HCT116 (cell line): ENCODE measurements at regions not wholly inside any gene's neighbourhood (a gene's known extent, or its start where the extent isn't known, plus 50 kb on each side); places are given as distances from the start of the nearest gene placed in this dataset.

ENCODE experiments used
- ATAC-seq: fragments of 200-7000 bp; cut with Tn5 transposase; 2 replicates; pipeline ENCODE4 v1.9.1; 2020; ENCODE audit warnings: mild to moderate bottlenecking, moderate library complexity
- BruUV-seq: library from RNA; stranded (reverse); fragments of 400-500 nt; replicated peaks from 2 replicates; lab custom pipeline; 2021; lab: Mats Ljungman, UMichigan
- CTCF ChIA-PET: fragments of 300-600 bp; sonication (Branson Sonifier 250); formaldehyde crosslinking; loops from one replicate; lab custom pipeline; 2021; ENCODE audit warnings: antibody characterized with exemption; lab: Charles Lee
- POLR2A ChIA-PET: fragments of 300-600, 350-600 bp; sonication (Branson Sonifier 250); formaldehyde crosslinking; loops from one replicate; lab custom pipeline; 2021; ENCODE audit warnings: antibody characterized with exemption; lab: Charles Lee
- RAD21 ChIA-PET, 2 experiments: fragments of 300-600 bp; sonication (Branson Sonifier 250); formaldehyde crosslinking; loops; one replicate each; lab custom pipeline; 2023; ENCODE audit warnings: low total read pairs in 2 of 2; ENCODE audit not compliant: uncharacterized antibody in 2 of 2, unreplicated experiment in 2 of 2, low non-redundant PET in 1 of 2; lab: Charles Lee
- DNase-seq: peaks from one replicate; pipeline ENCODE4 v3.0.0-alpha.2; 2010; ENCODE audit warnings: low read depth, low spot score
- H2AFZ ChIP-seq: fragments of 200-600 bp; shearing (Covaris generic), sonication (generic); 2 replicates; pipeline ENCODE4 v1.6.1; 2017; ENCODE audit warnings: low read depth, mixed run types, mixed read lengths, antibody characterized with exemption, low read length; ENCODE audit not compliant: poor library complexity, severe bottlenecking
- H3K27ac ChIP-seq: 2 replicates; pipeline ENCODE4 v1.5.1; 2012; ENCODE audit warnings: low read depth, low read length
- H3K27me3 ChIP-seq: fragments of 200-600 bp; sonication (generic); 2 replicates; pipeline ENCODE4 v1.6.1; 2016; ENCODE audit warnings: mixed run types, low read length, mixed read lengths; ENCODE audit not compliant: insufficient read depth
- H3K36me3 ChIP-seq, 2 experiments: fragments of 200-500 bp in 1 of 2; fragments of 200-600 bp in 1 of 2; sonication (Bioruptor generic) in 1 of 2; sonication (generic) in 1 of 2; 2 replicates each; pipeline versions ENCODE4 v1.5.1 to v1.6.1; 2014 to 2016; ENCODE audit warnings: low read length in 2 of 2, inconsistent platforms in 1 of 2, mixed read lengths in 1 of 2, mixed run types in 1 of 2; ENCODE audit not compliant: insufficient read depth in 2 of 2, control insufficient read depth in 1 of 2
- H3K4me1 ChIP-seq, 2 experiments: fragments of 200-600 bp in 1 of 2; sonication (generic) in 1 of 2; 2 replicates each; pipeline versions ENCODE4 v1.5.1 to v1.6.1; 2012 to 2017; ENCODE audit warnings: low read length in 2 of 2, inconsistent platforms in 1 of 2, mild to moderate bottlenecking in 1 of 2, mixed read lengths in 1 of 2, mixed run types in 1 of 2, moderate library complexity in 1 of 2; ENCODE audit not compliant: insufficient read depth in 2 of 2, control insufficient read depth in 1 of 2
- H3K4me2 ChIP-seq: fragments of 200-600 bp; sonication (generic); 2 replicates; pipeline ENCODE4 v1.6.1; 2017; ENCODE audit warnings: mixed run types, low read length, mixed read lengths
- H3K4me3 ChIP-seq, 2 experiments: fragments of 200-600 bp in 1 of 2; sonication (generic) in 1 of 2; replicated peaks in 1 of 2; 2 replicates each; pipeline ENCODE4 v1.5.1; 2011 to 2016; ENCODE audit warnings: low read length in 2 of 2, control low read depth in 1 of 2, low read depth in 1 of 2, mild to moderate bottlenecking in 1 of 2, mixed read lengths in 1 of 2, mixed run types in 1 of 2
- H3K79me2 ChIP-seq: fragments of 200-600 bp; sonication (generic); 2 replicates; pipeline ENCODE4 v1.6.1; 2017; ENCODE audit warnings: mild to moderate bottlenecking, mixed run types, low read length, moderate library complexity, mixed read lengths; ENCODE audit not compliant: insufficient read depth
- H3K9ac ChIP-seq: fragments of 200-600 bp; sonication (generic); 2 replicates; pipeline ENCODE4 v1.6.1; 2016; ENCODE audit warnings: low read length, mixed read lengths
- H3K9me2 ChIP-seq: fragments of 200-600 bp; sonication (generic), shearing (Covaris generic); 2 replicates; pipeline ENCODE4 v1.6.1; 2017; ENCODE audit warnings: mixed run types, mild to moderate bottlenecking, moderate library complexity; ENCODE audit not compliant: insufficient read depth
- H3K9me3 ChIP-seq, 2 experiments: fragments of 200-500 bp in 1 of 2; fragments of 200-600 bp in 1 of 2; sonication (Bioruptor generic) in 1 of 2; sonication (generic) in 1 of 2; 2 replicates each; pipeline ENCODE4 v1.6.1; 2014 to 2017; ENCODE audit warnings: low read length in 2 of 2, mixed read lengths in 2 of 2, inconsistent platforms in 1 of 2, low read depth in 1 of 2, mild to moderate bottlenecking in 1 of 2, mixed run types in 1 of 2, moderate library complexity in 1 of 2; ENCODE audit not compliant: control insufficient read depth in 1 of 2, insufficient read depth in 1 of 2
- H4K20me1 ChIP-seq: fragments of 200-600 bp; sonication (generic), shearing (Covaris generic); 2 replicates; pipeline ENCODE4 v1.6.1; 2017; ENCODE audit warnings: mixed run types, mild to moderate bottlenecking, moderate library complexity; ENCODE audit not compliant: insufficient read depth
- CEBPB ChIP-seq: IDR thresholded peaks from 2 replicates; pipeline ENCODE4 v1.6.1; 2012; ENCODE audit warnings: low read depth
- EZH2phosphoT487 ChIP-seq: fragments of 200-600 bp; IDR thresholded peaks from 2 replicates; pipeline ENCODE4 v1.6.1; 2018; ENCODE audit warnings: antibody characterized with exemption, borderline replicate concordance
- RAD21 ChIP-seq: IDR thresholded peaks from 2 replicates; pipeline ENCODE4 v1.6.1; 2012; ENCODE audit warnings: low read depth, mild to moderate bottlenecking
- SIN3A ChIP-seq: IDR thresholded peaks from 2 replicates; pipeline ENCODE4 v1.6.1; 2012; ENCODE audit warnings: low read depth
- SP1 ChIP-seq: IDR thresholded peaks from 2 replicates; pipeline ENCODE4 v1.6.1; 2012; ENCODE audit warnings: low read depth
- ZFX ChIP-seq: fragments of 450-650 bp; IDR thresholded peaks from 2 replicates; pipeline ENCODE4 v1.6.1; 2017
- intact Hi-C: fragments of 100-400 bp; cut with micrococcal nuclease; formaldehyde crosslinking; loops from 2 replicates; pipeline ENCODE4 v1.10.0; 2022
- TF ChIP-seq, protein P1 (sequence below), 3 experiments: fragments of 200-600 bp in 1 of 3; sonication (generic) in 1 of 3; IDR thresholded peaks in 2 of 3; conservative IDR thresholded peaks in 1 of 3; 2 replicates each; pipeline ENCODE4 v1.5.1; 2012 to 2017; ENCODE audit warnings: low read depth in 2 of 3, low read length in 2 of 3, antibody characterized with exemption in 1 of 3, borderline replicate concordance in 1 of 3, control low read depth in 1 of 3, mild to moderate bottlenecking in 1 of 3, mixed read lengths in 1 of 3, mixed run types in 1 of 3, moderate library complexity in 1 of 3; ENCODE audit not compliant: insufficient read depth in 1 of 3
- TF ChIP-seq, protein P2 (sequence below): IDR thresholded peaks from 2 replicates; pipeline ENCODE4 v1.6.1; 2011; ENCODE audit warnings: mild to moderate bottlenecking, low read length, moderate library complexity; ENCODE audit not compliant: insufficient replicate concordance; ENCODE audit errors: extremely low read depth
- TF ChIP-seq, protein P3 (sequence below): IDR thresholded peaks from 2 replicates; pipeline ENCODE4 v1.6.1; 2012; ENCODE audit warnings: low read depth
- TF ChIP-seq, protein P4 (sequence below): IDR thresholded peaks from 2 replicates; pipeline ENCODE4 v1.6.1; 2012

DNA sequence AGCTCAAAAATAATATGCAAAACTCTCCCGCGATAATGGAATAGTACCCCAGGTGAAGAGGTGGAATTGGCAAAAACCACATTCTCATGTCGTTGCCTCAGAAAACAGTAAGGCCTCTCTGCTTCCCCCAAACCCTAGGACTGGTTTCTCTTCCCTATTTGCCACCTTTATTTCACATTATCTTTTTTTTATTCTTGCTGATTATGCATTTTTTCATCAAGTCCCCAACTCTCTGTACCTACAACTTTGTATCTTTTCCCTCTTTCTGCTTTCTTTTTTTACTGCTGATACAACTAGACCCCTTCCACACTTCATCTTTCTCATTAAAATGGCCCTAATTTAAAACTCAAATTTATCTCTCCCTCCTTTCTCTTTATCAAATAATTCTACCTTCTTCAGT is 1472.2 kb downstream of the SUCLG1 start (continued):
- TF ChIP-seq, protein P1, sequence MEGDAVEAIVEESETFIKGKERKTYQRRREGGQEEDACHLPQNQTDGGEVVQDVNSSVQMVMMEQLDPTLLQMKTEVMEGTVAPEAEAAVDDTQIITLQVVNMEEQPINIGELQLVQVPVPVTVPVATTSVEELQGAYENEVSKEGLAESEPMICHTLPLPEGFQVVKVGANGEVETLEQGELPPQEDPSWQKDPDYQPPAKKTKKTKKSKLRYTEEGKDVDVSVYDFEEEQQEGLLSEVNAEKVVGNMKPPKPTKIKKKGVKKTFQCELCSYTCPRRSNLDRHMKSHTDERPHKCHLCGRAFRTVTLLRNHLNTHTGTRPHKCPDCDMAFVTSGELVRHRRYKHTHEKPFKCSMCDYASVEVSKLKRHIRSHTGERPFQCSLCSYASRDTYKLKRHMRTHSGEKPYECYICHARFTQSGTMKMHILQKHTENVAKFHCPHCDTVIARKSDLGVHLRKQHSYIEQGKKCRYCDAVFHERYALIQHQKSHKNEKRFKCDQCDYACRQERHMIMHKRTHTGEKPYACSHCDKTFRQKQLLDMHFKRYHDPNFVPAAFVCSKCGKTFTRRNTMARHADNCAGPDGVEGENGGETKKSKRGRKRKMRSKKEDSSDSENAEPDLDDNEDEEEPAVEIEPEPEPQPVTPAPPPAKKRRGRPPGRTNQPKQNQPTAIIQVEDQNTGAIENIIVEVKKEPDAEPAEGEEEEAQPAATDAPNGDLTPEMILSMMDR (IDR thresholded peaks at IDR 0.05 in 2 of 3, conservative IDR thresholded peaks at IDR 0.05 in 1 of 3; ENCODE audit: borderline replicate concordance in 1 of 3, insufficient read depth in 1 of 3, low read depth in 2 of 3, low read length in 2 of 3), result no peak
- TF ChIP-seq, protein P2, sequence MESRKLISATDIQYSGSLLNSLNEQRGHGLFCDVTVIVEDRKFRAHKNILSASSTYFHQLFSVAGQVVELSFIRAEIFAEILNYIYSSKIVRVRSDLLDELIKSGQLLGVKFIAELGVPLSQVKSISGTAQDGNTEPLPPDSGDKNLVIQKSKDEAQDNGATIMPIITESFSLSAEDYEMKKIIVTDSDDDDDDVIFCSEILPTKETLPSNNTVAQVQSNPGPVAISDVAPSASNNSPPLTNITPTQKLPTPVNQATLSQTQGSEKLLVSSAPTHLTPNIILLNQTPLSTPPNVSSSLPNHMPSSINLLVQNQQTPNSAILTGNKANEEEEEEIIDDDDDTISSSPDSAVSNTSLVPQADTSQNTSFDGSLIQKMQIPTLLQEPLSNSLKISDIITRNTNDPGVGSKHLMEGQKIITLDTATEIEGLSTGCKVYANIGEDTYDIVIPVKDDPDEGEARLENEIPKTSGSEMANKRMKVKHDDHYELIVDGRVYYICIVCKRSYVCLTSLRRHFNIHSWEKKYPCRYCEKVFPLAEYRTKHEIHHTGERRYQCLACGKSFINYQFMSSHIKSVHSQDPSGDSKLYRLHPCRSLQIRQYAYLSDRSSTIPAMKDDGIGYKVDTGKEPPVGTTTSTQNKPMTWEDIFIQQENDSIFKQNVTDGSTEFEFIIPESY, result no peak

DNA sequence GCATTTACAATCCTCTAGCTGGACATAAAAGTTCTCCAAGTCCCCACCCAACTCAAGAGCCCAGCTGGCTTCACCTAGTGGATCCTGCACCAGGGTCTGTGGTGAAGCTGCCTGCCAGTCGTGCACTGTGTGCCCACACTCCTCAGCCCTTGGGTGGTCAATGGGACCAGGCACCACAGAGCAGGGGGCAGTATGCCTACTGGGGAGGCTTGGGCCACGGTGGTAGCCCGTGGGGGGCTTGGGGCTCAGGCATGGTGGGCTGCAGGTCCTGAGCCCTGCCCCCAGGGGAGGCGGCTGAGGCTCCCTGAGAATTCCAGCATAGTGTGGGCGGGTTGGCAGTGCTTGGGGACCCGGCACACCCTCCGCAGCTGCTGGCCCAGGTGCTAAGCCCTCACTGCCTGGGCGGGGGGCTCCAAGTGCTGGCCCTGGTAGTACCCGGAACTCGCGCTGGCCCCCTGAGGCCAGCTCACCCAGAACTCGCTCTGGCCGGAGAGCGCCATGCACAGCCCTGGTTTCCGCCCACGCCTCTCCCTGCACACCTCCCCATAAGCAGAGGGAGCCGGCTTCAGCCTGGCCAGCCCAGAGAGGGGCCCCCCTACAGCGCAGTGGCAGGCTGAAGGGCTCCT is 1473.4 kb downstream of the SUCLG1 start:
- H3K79me2 ChIP-seq, result no peaks in the 10 kb centered on the region
- ChIA-PET POLR2A (no interaction called here), CTCF (no interaction called here), RAD21 (no interaction called here)
- H4K20me1 ChIP-seq, result no peaks in the 10 kb centered on the region
- BruUV-seq, result no TSS peak
- intact Hi-C loops, result no loop called here
- no peak overlapping the region for H3K9ac ChIP-seq
- H3K4me1 ChIP-seq, result no peaks in the 10 kb centered on the region
- H3K27ac ChIP-seq, result no peak overlapping the region
- H3K4me3 ChIP-seq, result no peak overlapping the region
- no peaks in the 10 kb centered on the region for H3K9me3 ChIP-seq
- DNase-seq (no peak), ATAC-seq (no peak)
- no peaks in the 10 kb centered on the region for H3K9me2 ChIP-seq
- H3K4me2 ChIP-seq, result no peak overlapping the region
- H3K36me3 ChIP-seq, result no peaks in the 10 kb centered on the region
- no peaks in the 10 kb centered on the region for H3K27me3 ChIP-seq
- no peak overlapping the region for H2AFZ ChIP-seq
- TF ChIP-seq EZH2phosphoT487, result no peak
- TF ChIP-seq, protein P1 (IDR thresholded peaks at IDR 0.05 in 2 of 3, conservative IDR thresholded peaks at IDR 0.05 in 1 of 3; ENCODE audit: borderline replicate concordance in 1 of 3, insufficient read depth in 1 of 3, low read depth in 2 of 3, low read length in 2 of 3), result no peak
- TF ChIP-seq SIN3A, result no peak
- TF ChIP-seq, protein P3, sequence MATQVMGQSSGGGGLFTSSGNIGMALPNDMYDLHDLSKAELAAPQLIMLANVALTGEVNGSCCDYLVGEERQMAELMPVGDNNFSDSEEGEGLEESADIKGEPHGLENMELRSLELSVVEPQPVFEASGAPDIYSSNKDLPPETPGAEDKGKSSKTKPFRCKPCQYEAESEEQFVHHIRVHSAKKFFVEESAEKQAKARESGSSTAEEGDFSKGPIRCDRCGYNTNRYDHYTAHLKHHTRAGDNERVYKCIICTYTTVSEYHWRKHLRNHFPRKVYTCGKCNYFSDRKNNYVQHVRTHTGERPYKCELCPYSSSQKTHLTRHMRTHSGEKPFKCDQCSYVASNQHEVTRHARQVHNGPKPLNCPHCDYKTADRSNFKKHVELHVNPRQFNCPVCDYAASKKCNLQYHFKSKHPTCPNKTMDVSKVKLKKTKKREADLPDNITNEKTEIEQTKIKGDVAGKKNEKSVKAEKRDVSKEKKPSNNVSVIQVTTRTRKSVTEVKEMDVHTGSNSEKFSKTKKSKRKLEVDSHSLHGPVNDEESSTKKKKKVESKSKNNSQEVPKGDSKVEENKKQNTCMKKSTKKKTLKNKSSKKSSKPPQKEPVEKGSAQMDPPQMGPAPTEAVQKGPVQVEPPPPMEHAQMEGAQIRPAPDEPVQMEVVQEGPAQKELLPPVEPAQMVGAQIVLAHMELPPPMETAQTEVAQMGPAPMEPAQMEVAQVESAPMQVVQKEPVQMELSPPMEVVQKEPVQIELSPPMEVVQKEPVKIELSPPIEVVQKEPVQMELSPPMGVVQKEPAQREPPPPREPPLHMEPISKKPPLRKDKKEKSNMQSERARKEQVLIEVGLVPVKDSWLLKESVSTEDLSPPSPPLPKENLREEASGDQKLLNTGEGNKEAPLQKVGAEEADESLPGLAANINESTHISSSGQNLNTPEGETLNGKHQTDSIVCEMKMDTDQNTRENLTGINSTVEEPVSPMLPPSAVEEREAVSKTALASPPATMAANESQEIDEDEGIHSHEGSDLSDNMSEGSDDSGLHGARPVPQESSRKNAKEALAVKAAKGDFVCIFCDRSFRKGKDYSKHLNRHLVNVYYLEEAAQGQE, result no peak
- TF ChIP-seq SP1, result no peak
- no peak for TF ChIP-seq RAD21
- TF ChIP-seq, protein P4, sequence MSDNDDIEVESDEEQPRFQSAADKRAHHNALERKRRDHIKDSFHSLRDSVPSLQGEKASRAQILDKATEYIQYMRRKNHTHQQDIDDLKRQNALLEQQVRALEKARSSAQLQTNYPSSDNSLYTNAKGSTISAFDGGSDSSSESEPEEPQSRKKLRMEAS, result no peak
- TF ChIP-seq, protein P2, result no peak
- TF ChIP-seq CEBPB, result no peak
- no peak for TF ChIP-seq ZFX
